A549 (cell line): ENCODE measurements at regions not wholly inside any gene's neighbourhood (a gene's known extent, or its start where the extent isn't known, plus 50 kb on each side); places are given as distances from the start of the nearest gene placed in this dataset.
"Not testable (repeated sequence)": the region's sequence is repeated elsewhere in the genome, so short reads cannot be mapped to it uniquely, and the experiment has no call there.

Source experiments
- ATAC-seq, 2 experiments: fragments of 200-7000 bp in 1 of 2; fragments of >200 bp in 1 of 2; cut with Nextera tagmentation in 1 of 2; cut with Tn5 transposase in 1 of 2; 3 replicates each; pipeline versions ENCODE4 v1.8.0 to v1.9.1; 2018 to 2020; ENCODE audit warnings: mild to moderate bottlenecking in 1 of 2, moderate library complexity in 1 of 2
- CTCF ChIA-PET: fragments of 300-600 bp; sonication (Branson Sonifier 250); formaldehyde crosslinking; extraction: SDS; loops from one replicate; lab custom pipeline; 2021; ENCODE audit warnings: antibody characterized with exemption, inconsistent platforms; lab: Yijun Ruan, JAX
- POLR2A ChIA-PET: fragments of 350-600 bp; formaldehyde crosslinking; extraction: SDS; loops from one replicate; lab custom pipeline; 2021; ENCODE audit warnings: antibody characterized with exemption, inconsistent platforms; lab: Yijun Ruan, JAX
- DNase-seq, 2 experiments: peaks; one replicate each; pipeline versions ENCODE4 v3.0.0 to v3.0.0-alpha.2; 2011 to 2016; ENCODE audit warnings: low read depth in 1 of 2, low spot score in 1 of 2
- FAIRE-seq: peaks from 2 replicates; lab custom pipeline; 2011; peaks lifted over from hg19 to GRCh38; lab: Jason Lieb, UNC
- H3K27ac ChIP-seq, 2 experiments: fragments of >200 bp; sonication (Bioruptor Twin); formaldehyde crosslinking; 3 replicates each; pipeline ENCODE4 v1.5.1; 2016 to 2017
- H3K4me1 ChIP-seq: fragments of >200 bp; sonication (Bioruptor Twin); formaldehyde crosslinking; 3 replicates; pipeline ENCODE4 v1.6.1; 2016
- H3K4me2 ChIP-seq: fragments of >200 bp; sonication (Bioruptor Twin); formaldehyde crosslinking; 3 replicates; pipeline ENCODE4 v1.6.1; 2016
- H3K4me3 ChIP-seq: fragments of >200 bp; sonication (Bioruptor Twin); formaldehyde crosslinking; 3 replicates; pipeline ENCODE4 v1.5.1; 2016
- H3K9me3 ChIP-seq: fragments of >200 bp; sonication (Bioruptor Twin); formaldehyde crosslinking; 3 replicates; pipeline ENCODE4 v1.6.1; 2016
- CBX2 ChIP-seq: fragments of 200-600 bp; sonication (generic); IDR thresholded peaks from 2 replicates; pipeline ENCODE4 v1.6.1; 2016; ENCODE audit warnings: low read depth, mild to moderate bottlenecking, borderline replicate concordance
- CHD2 ChIP-seq: fragments of 150-350 bp; IDR thresholded peaks from 2 replicates; pipeline ENCODE4 v1.6.1; 2014; ENCODE audit warnings: low read length; ENCODE audit not compliant: partially characterized antibody
- EHF ChIP-seq: fragments of 250-450 bp; sonication (Bioruptor Pico); IDR thresholded peaks from 2 replicates; pipeline ENCODE4 v1.5.0; 2020; ENCODE audit warnings: mild to moderate bottlenecking
- ESRRA ChIP-seq: fragments of 150-350 bp; IDR thresholded peaks from 2 replicates; pipeline ENCODE4 v1.6.1; 2014; ENCODE audit warnings: mild to moderate bottlenecking, low read length, borderline replicate concordance
- FOSB ChIP-seq: fragments of 250-450 bp; sonication (Bioruptor Pico); IDR thresholded peaks from 2 replicates; pipeline ENCODE4 v1.5.0; 2020; ENCODE audit warnings: mild to moderate bottlenecking, moderate library complexity
- FOSL2 ChIP-seq, 2 experiments: fragments of 450-650 bp in 1 of 2; fragments of >200 bp in 1 of 2; sonication (Bioruptor Twin) in 1 of 2; formaldehyde crosslinking; IDR thresholded peaks; 2 replicates each; pipeline versions ENCODE4 v1.5.0 to v1.6.1; 2016 to 2020; ENCODE audit warnings: mild to moderate bottlenecking in 1 of 2, moderate library complexity in 1 of 2
- GATA3 ChIP-seq: IDR thresholded peaks from 2 replicates; pipeline ENCODE4 v1.6.1; 2012; ENCODE audit warnings: borderline replicate concordance
- HOXA7 ChIP-seq: fragments of 250-450 bp; sonication (Bioruptor Pico); IDR thresholded peaks from 2 replicates; pipeline ENCODE4 v1.5.0; 2020; ENCODE audit warnings: mild to moderate bottlenecking, moderate library complexity
- HOXB5 ChIP-seq: fragments of 250-450 bp; sonication (Bioruptor Pico); IDR thresholded peaks from 2 replicates; pipeline ENCODE4 v1.5.0; 2020; ENCODE audit warnings: mild to moderate bottlenecking, moderate library complexity
- JUN ChIP-seq, 2 experiments: fragments of >200 bp; sonication (Bioruptor Twin); formaldehyde crosslinking; IDR thresholded peaks; 2 replicates in 1 of 2; 3 replicates in 1 of 2; pipeline ENCODE4 v1.6.1; 2016 to 2017
- JUNB ChIP-seq: fragments of >200 bp; sonication (Bioruptor Twin); formaldehyde crosslinking; IDR thresholded peaks from 2 replicates; pipeline ENCODE4 v1.6.1; 2016
- KDM1A ChIP-seq: fragments of 200-600 bp; sonication (generic); IDR thresholded peaks from 2 replicates; pipeline ENCODE4 v1.6.1; 2016; ENCODE audit warnings: low read depth, mild to moderate bottlenecking
- MAFK ChIP-seq: fragments of 450-650 bp; IDR thresholded peaks from 2 replicates; pipeline ENCODE4 v1.6.1; 2014; ENCODE audit not compliant: partially characterized antibody
- MYC ChIP-seq: IDR thresholded peaks from 2 replicates; pipeline ENCODE4 v1.6.1; 2012; ENCODE audit warnings: mild to moderate bottlenecking, inconsistent platforms, low read length, improper control_type of control experiment, borderline replicate concordance
- NPAS2 ChIP-seq: fragments of 250-450 bp; sonication (Bioruptor Pico); IDR thresholded peaks from 2 replicates; pipeline ENCODE4 v1.8.0; 2022; ENCODE audit warnings: mild to moderate bottlenecking, moderate library complexity, borderline replicate concordance
- NR3C1 ChIP-seq: fragments of >200 bp; sonication (Bioruptor Twin); formaldehyde crosslinking; IDR thresholded peaks from 3 replicates; pipeline ENCODE4 v1.6.1; 2017
- POLR2A ChIP-seq: IDR thresholded peaks from 2 replicates; pipeline ENCODE4 v1.6.1; 2012; ENCODE audit warnings: mild to moderate bottlenecking, low read length
- POLR2AphosphoS2 ChIP-seq: conservative IDR thresholded peaks from 2 replicates; pipeline ENCODE4 v1.6.1; 2012; ENCODE audit warnings: low read length, improper control_type of control experiment, inconsistent platforms
- RFX5 ChIP-seq: fragments of 450-650 bp; IDR thresholded peaks from 2 replicates; pipeline ENCODE4 v1.7.1; 2014; ENCODE audit warnings: antibody characterized with exemption, mild to moderate bottlenecking, moderate library complexity
- RNF2 ChIP-seq: fragments of 200-600 bp; sonication (generic); IDR thresholded peaks from 2 replicates; pipeline ENCODE4 v1.6.1; 2016; ENCODE audit warnings: low read depth, mild to moderate bottlenecking, antibody characterized with exemption, moderate library complexity, borderline replicate concordance
- TFCP2L1 ChIP-seq: fragments of 250-450 bp; sonication (Bioruptor Pico); IDR thresholded peaks from 2 replicates; pipeline ENCODE4 v1.5.0; 2021; ENCODE audit warnings: mild to moderate bottlenecking
- TP53 ChIP-seq: fragments of 250-450 bp; sonication (Bioruptor Pico); IDR thresholded peaks from 2 replicates; pipeline ENCODE4 v1.5.0; 2021; ENCODE audit warnings: mild to moderate bottlenecking, moderate library complexity
- ZNF302 ChIP-seq: fragments of 250-450 bp; sonication (Bioruptor Pico); IDR thresholded peaks from 2 replicates; pipeline ENCODE4 v1.9.0; 2021; ENCODE audit warnings: inconsistent platforms, mild to moderate bottlenecking, moderate library complexity
- WGBS: methylation state at CpG from one replicate; pipeline ENCODE4 v1.1.6; 2017; ENCODE audit errors: missing lambda C conversion rate; 5-methylcytosine and 5-hydroxymethylcytosine counted together
- TF ChIP-seq, protein P1 (sequence below): IDR thresholded peaks from 2 replicates; pipeline ENCODE4 v1.6.1; 2012
- TF ChIP-seq, protein P2 (sequence below): IDR thresholded peaks from 2 replicates; pipeline ENCODE4 v1.6.1; 2012
- TF ChIP-seq, protein P3 (sequence below): fragments of 250-450 bp; sonication (Bioruptor Pico); IDR thresholded peaks from 2 replicates; pipeline ENCODE4 v1.5.0; 2021; ENCODE audit warnings: mild to moderate bottlenecking, moderate library complexity, borderline replicate concordance

DNA sequence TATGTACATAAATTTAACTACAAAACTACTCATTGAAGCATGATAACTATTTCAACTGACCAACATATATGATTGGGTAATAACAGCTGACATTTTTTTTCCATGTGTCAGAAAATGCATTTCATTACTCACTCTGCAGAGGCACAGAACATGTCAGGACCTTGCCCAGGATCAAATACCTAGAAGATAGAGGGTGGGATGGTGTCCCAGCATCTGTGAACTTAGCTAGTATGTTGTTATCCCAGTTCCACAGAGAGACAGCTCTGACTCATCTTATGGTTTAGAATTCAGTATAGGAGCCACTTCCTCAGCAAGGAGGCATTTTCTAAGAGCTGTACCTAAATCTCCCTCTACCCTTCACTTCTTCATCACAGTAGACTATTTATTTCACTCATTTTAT is 1198.6 kb upstream of the ACO1 start (continued):
- no peak for TF ChIP-seq EHF (CRISPR knock-in tag)
- TF ChIP-seq ZNF302, result no peak
- no peak for TF ChIP-seq RFX5
- TF ChIP-seq POLR2A, result no peak
- no peak for TF ChIP-seq ESRRA
- no peak for TF ChIP-seq FOSL2 (IDR thresholded peaks at IDR 0.05)
- TF ChIP-seq FOSL2 (CRISPR knock-in tag; IDR thresholded peaks at IDR 0.05), result no peak
- TF ChIP-seq FOSB (CRISPR knock-in tag), result no peak
- no peak for TF ChIP-seq CBX2
- no peak for TF ChIP-seq TFCP2L1 (CRISPR knock-in tag)
- no peak for TF ChIP-seq RNF2
- TF ChIP-seq, protein P1, sequence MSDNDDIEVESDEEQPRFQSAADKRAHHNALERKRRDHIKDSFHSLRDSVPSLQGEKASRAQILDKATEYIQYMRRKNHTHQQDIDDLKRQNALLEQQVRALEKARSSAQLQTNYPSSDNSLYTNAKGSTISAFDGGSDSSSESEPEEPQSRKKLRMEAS, result no peak
- no peak for TF ChIP-seq GATA3

DNA sequence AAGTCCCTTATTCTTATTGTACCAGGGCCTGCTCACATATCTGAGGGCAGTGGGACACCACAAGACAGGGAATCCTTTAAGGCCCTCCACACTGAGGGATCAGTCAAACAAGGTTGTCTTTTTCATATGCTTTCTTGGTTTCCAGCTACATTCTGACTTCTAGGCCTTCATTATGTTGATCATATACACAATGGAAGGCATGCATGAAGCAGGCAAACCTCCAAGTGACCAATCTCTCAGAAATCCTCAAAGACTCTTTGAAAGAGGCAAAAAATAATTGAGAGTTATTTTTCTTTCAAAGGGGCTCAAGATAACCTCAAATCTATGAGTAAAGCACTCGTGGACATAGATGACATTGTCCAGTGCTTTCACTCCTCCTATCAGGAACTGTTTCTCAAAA is 1195.9 kb upstream of the ACO1 start:
- Histone ChIP-seq H3K27ac (no peak overlapping the region), H3K4me1 (no peaks in the 10 kb centered on the region), H3K9me3 (no peaks in the 10 kb centered on the region), H3K4me2 (no peak overlapping the region), H3K4me3 (no peak overlapping the region)
- CTCF ChIA-PET, result no interaction called here
- DNase-seq (no peak), ATAC-seq (no peak), FAIRE-seq (no peak)
- no peak for TF ChIP-seq MAFK
- no peak for TF ChIP-seq FOSB (CRISPR knock-in tag)
- no peak for TF ChIP-seq EHF (CRISPR knock-in tag)
- TF ChIP-seq POLR2A, result no peak
- TF ChIP-seq HOXA7 (CRISPR knock-in tag), result no peak
- TF ChIP-seq, protein P1, result no peak
- no peak for TF ChIP-seq NR3C1
- no peak for TF ChIP-seq KDM1A
- TF ChIP-seq HOXB5, result no peak
- TF ChIP-seq, protein P2, sequence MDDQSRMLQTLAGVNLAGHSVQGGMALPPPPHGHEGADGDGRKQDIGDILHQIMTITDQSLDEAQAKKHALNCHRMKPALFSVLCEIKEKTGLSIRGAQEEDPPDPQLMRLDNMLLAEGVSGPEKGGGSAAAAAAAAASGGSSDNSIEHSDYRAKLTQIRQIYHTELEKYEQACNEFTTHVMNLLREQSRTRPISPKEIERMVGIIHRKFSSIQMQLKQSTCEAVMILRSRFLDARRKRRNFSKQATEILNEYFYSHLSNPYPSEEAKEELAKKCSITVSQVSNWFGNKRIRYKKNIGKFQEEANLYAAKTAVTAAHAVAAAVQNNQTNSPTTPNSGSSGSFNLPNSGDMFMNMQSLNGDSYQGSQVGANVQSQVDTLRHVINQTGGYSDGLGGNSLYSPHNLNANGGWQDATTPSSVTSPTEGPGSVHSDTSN, result no peak
- no peak for TF ChIP-seq CHD2
- no peak for TF ChIP-seq POLR2AphosphoS2
- TF ChIP-seq JUN (IDR thresholded peaks at IDR 0.05), result no peak
- TF ChIP-seq TP53 (CRISPR knock-in tag), result no peak
- TF ChIP-seq NPAS2 (CRISPR knock-in tag), result no peak
- TF ChIP-seq RNF2, result no peak
- POLR2A ChIA-PET, result no interaction called here
- 0% methylated on average over 1 of the region's 1 CpG for WGBS

DNA sequence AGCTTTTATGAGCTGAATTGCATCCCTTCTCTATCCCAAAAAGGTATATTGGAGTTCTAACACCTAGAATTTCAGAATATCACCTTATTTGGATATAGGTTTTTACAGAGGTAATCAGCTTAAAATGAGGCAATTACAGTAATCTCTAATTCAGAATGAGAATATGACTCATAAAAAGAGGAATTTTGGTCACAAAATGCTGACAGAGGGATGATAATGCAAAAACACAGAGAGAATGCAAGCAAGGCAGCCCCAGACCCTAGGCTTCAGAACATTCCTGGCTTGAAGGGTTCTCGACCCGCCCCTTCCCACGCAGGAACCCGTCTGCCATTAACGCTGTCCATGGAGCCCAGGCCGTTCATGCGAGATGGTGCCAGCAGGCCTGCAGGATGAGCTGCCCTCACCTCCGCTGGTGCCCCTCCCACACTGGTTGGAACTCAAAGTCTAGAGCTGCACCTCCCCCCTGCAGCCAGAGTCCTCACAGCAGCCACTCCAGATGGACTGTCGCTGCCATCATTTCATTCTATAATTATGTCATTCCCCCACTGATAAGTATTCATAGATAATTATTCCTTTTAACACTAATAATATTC is 1173.4 kb upstream of the ACO1 start:
- CTCF ChIA-PET, result no interaction called here
- Histone ChIP-seq H3K4me2 (peak overlapping the region; percentile 21; the same call in 2 of the 3 replicates), H3K4me1 (no peaks in the 10 kb centered on the region), H3K9me3 (no peaks in the 10 kb centered on the region), H3K27ac (no peak overlapping the region), H3K4me3 (no peak overlapping the region)
- POLR2A ChIA-PET, result no interaction called here
- DNase-seq (peak in 1 of 2 experiments; percentile 35), ATAC-seq (peak in 1 of 2 experiments; percentile 72; a peak in 3 of 6 replicates), FAIRE-seq (no peak)
- WGBS, result 10% methylated on average over 9 of the region's 9 CpGs
- TF ChIP-seq MYC, result no peak
- TF ChIP-seq JUN (IDR thresholded peaks at IDR 0.05), result no peak
- TF ChIP-seq, protein P3, sequence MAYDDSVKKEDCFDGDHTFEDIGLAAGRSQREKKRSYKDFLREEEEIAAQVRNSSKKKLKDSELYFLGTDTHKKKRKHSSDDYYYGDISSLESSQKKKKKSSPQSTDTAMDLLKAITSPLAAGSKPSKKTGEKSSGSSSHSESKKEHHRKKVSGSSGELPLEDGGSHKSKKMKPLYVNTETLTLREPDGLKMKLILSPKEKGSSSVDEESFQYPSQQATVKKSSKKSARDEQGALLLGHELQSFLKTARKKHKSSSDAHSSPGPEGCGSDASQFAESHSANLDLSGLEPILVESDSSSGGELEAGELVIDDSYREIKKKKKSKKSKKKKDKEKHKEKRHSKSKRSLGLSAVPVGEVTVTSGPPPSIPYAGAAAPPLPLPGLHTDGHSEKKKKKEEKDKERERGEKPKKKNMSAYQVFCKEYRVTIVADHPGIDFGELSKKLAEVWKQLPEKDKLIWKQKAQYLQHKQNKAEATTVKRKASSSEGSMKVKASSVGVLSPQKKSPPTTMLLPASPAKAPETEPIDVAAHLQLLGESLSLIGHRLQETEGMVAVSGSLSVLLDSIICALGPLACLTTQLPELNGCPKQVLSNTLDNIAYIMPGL (CRISPR knock-in tag), result no peak
- TF ChIP-seq GATA3, result no peak
- TF ChIP-seq ZNF302, result no peak
- no peak for TF ChIP-seq CBX2
- no peak for TF ChIP-seq JUNB
- TF ChIP-seq MAFK, result peak; percentile 47

DNA sequence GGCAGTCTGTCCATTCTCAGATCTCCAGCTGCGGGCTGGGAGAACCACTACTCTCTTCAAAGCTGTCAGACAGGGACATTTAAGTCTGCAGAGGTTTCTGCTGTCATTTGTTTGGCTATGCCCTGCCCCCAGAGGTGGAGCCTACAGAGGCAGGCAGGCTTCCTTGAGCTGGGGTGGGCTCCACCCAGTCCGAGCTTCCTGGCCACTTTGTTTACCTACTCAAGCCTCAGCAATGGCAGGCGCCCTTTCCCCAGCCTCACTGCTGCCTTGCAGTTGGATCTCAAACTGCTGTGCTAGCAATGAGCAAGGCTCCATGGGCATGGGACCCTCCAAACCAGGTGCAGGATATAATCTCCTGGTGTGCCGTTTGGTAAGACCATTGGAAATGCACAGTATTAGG is 1154.5 kb upstream of the ACO1 start:
- ATAC-seq, H3K27ac ChIP-seq, FAIRE-seq, POLR2A ChIA-PET, H3K4me2 ChIP-seq, H3K4me3 ChIP-seq, H3K4me1 ChIP-seq, H3K9me3 ChIP-seq, DNase-seq, CTCF ChIA-PET: not testable (repeated sequence)
- 0% methylated on average over 3 of the region's 4 CpGs for WGBS
